ENCODE measurements at regions not wholly inside any gene's neighbourhood (a gene's known extent, or its start where the extent isn't known, plus 50 kb on each side); places are given as distances from the start of the nearest gene placed in this dataset.
A peak's percentile ranks its signal among the peaks of the same experiment; 100 is the strongest.

DNA sequence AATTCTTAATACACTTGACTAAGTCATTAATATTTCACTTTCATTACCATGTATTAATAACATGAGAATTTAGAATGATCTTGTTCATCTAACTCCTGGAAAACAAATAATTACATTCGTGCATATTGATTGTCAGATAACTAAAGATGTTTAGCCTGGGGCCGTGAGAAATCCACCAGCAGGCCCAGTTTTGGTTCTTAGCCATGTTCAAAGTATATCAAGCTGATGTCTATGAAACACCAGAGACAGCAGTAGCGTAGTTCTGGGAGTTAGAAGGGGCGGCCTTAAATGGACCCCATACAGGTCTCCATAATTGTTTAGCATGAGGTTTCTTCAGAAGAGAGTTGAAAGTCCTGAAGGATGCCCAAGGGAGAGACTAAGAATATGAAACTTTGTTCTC lies 103.6 kb upstream of the DPH6 start:
- intact Hi-C loops (cut with micrococcal nuclease), result no loop called here
- ATAC-seq (no peak), DNase-seq (no peak)

DNA sequence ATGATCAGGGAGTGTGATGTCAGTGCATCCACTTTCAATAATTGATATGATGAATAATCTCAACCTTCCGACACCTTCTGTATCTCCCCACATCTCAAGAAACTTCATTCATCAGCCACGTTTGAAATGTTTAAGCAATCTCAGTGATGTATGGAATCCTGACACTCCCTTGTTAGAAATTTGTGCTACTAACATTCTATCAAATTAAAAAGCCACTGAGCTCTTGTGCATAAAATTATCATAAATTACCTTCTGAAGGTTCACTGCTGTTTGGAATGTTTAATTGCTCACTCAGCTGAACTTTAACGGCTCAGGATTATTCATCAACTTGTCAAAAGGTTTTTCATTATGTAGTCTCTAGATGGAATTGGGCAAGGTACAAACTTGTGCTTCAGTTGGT lies 108.4 kb upstream of the DPH6 start:
- intact Hi-C loops (cut with micrococcal nuclease), result no loop called here
- DNase-seq (no peak), ATAC-seq (no peak)

DNA sequence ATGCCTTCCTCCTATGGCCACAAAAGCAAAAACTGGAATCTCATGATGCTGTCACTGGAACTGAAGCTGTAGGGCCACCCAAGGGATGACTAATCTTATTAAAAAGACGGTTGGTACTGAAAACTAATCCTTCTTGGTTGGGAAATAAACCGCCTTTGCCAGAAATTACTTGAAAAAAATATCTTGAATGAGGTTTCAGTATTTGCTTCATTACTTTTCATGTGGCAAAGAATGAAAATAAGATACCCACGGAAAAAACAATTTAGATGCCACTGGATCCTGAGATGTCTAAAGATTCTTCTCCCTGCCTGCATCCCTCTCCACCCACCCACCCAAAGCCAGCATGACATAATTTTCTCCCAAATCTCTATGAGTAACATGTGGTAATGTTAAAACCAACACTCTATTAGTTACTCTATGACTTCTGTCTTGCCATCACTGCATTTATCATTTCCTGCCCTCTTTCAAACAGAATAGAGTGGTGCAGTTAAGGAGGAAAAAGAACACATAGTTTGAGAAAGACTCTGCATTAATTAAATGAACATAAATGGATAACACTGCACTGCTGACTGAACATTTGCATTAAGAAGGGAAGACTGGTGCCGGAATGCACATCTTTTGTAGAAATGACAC lies 111.8 kb upstream of the DPH6 start:
- intact Hi-C loops (cut with micrococcal nuclease), result no loop called here
- DNase-seq (no peak), ATAC-seq (no peak)

DNA sequence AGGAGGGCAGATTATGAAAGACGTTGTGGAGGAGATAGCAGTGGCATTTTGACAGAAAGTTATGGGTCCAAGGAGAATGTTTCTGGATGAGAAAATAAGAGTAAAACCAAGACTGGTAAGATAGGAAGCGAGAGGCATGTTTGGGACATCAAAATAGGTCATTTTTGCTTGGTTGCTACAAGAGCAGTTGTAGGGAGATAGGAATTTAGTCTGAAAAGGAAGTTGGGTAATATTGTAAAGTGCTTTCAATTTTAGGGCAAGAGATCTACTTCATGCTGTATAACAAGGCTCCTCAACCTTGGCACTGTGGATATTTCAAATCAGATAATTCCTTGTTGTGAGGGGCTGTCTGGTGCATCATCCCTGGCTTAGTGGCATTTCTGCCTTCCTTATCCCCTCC lies 118.0 kb upstream of the DPH6 start:
- DNase-seq (no peak), ATAC-seq (no peak)
- intact Hi-C loops (cut with micrococcal nuclease), result loop anchor here (10.0 kb wide), 1 partner anchor 119 kb away; the partner anchor contains the start of gene DPH6

DNA sequence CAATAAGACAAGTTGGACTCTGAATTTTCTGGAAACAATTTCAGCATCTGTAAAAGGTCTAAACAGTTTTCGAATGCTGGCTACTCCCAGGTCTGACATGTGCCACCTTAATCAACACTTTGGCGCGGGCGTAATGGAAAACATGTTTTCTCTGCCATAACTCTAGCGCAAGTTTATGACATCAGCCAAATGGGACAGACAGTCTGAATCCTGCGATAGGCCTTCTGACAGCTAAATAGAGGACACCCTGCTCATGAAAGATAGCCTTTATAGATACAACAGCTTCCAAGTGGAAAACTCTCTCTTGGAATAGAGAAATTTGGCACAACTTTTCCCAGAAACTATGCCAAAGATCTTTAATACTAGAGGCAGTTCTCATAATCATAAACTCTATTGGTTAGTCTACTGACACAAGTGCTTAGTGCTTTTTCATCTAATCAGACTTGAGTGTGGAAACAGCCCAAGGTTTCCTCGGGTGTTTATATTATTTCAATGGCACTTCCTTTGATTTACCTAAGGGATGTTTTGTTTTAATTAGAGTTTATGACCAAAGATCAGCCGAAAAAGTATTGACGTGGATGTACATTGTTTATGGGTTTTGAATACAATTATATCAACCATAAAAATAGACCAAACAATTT lies 120.1 kb upstream of the DPH6 start:
- ATAC-seq (peak; percentile 97), DNase-seq (peak; percentile 55)
- intact Hi-C loops (cut with micrococcal nuclease), result loop anchor here (5.0 to 10.0 kb wide), 2 partner anchors 121 to 144 kb away; partner anchors contain the start of gene DPH6

DNA sequence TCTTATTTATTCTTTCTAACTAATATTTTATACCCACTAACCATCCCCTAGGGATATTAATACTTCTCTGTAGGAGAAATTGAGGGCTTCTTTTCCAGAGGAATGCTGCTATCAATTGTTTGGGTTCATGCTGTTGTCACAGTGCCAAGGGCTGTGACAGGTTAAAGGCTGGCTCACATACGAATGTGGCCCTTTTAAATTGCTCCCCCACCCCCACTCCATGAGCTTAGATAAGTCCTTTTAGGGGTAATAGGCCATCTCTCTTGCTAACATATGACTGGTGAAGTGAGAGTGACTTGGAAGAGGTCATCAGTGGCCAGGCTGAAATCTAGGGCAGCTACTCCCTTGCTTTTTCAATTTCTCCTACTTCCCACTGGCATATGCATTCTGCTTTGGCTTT lies 121.9 kb upstream of the DPH6 start:
- no peak for DNase-seq
- intact Hi-C loops (cut with micrococcal nuclease), result loop anchor here (5.0 to 10.0 kb wide), 2 partner anchors 123 to 146 kb away; partner anchors contain the start of gene DPH6
- no peak for ATAC-seq

DNA sequence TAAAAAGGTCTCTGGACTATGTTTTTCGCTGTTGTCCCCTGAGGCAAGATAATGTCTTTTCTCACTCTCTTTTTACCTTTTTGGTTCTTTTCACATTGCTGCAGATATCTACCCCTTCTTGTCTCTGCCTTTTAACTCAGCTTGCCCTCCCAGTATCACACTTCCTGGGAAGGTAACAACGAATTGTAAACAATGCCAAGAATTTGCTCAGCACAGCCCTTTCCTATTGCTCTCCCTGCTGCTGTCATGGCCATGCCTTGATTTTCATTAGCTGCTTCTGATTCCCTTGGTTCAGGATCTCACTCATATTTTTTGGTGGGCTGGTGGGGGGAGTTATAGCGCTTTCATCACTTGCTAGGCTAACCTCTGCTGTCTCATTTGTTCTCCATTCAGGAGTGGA lies 123.1 kb upstream of the DPH6 start:
- intact Hi-C loops (cut with micrococcal nuclease), result loop anchor here (5.0 to 10.0 kb wide), 2 partner anchors 124 to 147 kb away; partner anchors contain the start of gene DPH6
- ATAC-seq, result no peak
- no peak for DNase-seq

DNA sequence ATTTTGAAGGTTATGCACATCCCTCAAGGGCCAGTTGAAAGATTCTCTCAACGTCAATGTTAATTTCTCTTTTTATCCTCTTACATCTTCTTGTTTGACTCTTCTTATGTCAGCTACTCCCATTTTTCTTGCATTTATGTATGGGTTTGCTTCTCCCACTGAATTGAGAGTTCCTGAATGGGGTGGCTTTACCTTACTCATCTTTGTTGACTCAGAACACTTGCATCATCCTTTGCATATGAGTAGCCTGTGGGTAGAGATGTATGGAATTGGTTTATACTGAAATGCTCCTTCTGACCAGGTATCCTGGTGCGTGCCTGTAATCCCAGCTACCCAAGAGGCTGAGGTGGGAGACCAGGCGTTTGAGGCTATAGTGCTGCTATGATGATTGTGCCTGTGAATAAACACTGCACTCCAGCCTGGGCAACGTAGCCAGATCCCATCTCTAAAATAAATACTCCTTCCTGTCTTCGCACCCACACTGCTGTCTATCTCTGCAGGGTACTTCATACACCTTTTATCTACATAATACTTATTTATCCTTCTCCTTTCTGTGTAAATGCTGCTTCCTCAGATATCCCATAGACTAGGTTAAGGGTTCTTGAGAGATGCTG lies 123.6 kb upstream of the DPH6 start:
- intact Hi-C loops (cut with micrococcal nuclease), result loop anchor here (5.0 to 10.0 kb wide), 2 partner anchors 125 to 147 kb away; partner anchors contain the start of gene DPH6
- no peak for ATAC-seq
- no peak for DNase-seq

DNA sequence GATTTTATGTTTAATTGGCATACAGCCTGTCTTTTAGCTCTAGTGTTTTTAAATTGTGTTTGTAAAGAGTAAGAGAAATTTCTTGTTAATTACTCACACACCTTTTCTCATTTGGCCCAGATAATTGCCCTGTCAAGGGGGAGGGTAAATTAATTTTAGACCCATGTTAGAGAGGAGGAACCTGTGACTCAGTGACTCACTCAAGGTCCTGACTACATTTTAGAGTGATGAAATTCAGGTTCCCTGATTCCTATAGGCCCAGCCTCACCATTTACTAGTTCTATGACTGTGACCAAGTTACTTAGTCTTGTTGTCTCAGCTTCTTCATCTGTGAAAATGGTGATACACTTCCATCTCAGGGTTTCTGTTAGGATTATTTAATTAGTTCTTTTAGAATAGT lies 125.2 kb upstream of the DPH6 start:
- intact Hi-C loops (cut with micrococcal nuclease), result no loop called here
- ATAC-seq, result no peak
- no peak for DNase-seq

DNA sequence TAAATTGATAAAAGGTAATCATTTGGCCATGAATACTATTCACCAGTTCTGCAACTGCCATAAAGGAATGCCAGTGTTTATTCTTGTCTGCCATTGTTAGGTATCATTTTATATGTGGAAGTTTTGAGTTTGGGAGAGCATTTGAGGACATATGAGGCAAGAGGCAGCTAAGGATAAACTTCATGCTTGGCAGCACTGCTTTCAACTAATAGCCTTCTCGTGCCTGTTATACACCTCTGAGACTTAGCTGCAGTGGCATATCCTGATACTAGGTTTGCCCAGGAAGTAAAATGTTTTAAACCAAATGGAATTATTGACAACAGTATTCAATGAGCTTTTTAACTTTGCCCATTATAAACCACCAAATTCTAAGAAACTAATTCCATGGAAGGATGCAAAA lies 126.0 kb upstream of the DPH6 start:
- ATAC-seq (peak; percentile 60), DNase-seq (no peak)
- intact Hi-C loops (cut with micrococcal nuclease), result no loop called here

DNA sequence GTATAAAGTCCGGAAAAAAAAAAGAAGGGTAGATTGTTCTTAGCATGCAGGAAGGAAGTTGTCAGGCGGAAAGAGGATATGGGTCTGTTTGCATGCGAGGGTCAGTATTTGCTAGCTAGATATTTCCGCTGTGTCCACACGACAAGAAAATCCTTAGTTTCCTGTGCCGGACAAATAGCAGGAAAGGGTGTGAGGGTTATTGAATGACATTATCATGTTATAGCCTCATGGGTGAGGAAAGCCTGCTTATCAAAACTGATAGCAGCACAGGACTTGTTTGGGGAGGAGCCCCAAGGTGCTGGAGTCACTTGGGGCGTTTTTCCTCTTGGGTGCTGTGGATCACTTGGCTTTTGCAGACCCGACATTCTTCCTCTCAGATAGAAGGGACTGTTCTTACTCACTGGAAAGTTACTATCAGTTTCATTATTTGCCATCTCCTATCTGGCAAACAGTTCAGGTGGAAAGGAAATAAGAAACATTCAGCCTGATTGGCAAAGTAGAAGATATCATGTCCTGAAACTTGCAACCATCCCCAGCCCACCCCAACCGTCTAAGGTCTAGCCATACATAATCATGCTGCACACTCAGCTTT lies 127.2 kb upstream of the DPH6 start:
- DNase-seq (no peak), ATAC-seq (peak; percentile 76)
- intact Hi-C loops (cut with micrococcal nuclease), result no loop called here

DNA sequence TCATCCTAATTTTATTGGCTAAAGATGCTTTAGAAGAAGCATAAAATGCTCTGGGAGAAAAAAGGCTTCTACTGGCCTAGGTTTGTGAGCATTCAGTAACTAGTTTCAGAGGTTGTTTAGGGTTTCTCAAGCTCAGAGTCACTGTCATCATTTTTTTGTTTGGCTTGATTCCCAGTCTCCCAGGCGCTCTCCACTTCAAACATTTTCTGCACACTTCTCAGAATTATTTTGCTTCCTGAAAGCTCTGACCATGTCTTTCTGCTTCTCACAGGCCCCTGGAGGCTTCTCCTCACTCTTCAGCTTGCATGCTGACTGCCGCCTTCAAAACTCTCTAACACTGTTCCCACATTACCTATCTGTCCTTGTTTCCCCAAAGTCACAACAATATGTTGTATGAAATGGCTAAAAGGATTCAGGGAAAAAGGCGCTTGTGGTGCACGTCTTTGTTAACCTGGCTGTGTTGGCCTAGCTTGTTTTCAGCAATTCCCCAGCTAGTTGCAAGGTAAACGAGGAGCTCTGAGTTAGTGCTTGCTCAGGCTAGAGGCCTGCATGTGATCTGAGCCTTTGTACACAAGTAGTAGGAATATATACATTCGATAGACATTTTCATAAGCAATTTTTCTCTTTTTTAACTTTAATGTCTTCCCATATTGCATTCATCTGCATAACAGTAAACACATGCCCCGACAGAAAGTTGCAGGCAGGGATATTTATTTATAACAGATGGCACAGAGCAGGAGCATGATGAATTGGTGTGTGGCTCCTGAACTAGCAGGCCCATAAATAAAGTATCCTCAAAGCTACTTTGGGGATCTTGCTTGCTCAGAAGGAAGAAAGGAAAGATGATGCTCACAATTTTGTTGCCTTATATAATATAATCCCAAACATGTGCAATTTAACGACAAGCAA lies 129.2 kb upstream of the DPH6 start:
- no peak for DNase-seq
- ATAC-seq, result peak; percentile 45
- intact Hi-C loops (cut with micrococcal nuclease), result no loop called here

DNA sequence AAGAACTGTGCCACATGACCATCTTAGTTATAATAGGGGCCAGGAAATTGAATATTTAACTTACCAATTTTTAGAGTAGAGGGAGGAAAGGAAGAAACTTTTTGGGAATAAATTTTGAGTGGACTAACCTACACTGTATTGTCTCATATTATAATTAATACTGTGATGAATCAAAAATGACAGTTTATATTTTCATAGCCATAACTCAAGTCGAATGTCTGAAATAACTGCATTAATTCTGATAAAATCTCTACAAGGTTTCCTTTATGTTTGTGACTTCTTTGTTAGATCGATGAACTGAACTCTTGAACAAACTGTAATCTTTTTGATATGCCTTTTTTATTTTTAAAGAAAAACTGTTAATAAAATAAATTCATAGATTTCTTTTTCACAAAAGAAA lies 132.8 kb upstream of the DPH6 start:
- no peak for DNase-seq
- no peak for ATAC-seq
- intact Hi-C loops (cut with micrococcal nuclease), result no loop called here

DNA sequence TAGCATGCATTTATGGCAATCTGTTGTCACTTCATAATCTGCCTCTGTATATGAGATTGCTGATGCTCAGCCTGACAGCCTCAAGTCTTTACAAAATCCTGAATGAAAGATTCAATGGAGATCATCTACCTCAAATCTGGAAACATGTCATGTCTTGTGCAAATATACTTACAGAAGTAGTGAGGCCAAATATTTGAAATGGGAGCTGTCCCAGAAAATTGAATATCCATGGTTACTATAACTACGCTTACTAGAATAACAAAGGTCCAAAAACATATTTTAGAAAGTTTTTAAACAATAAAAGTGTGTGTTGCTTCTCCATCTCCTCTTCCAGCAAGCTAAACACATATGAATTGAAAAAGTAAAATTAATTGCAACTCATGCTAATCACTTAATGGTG lies 133.2 kb upstream of the DPH6 start:
- DNase-seq (no peak), ATAC-seq (no peak)
- intact Hi-C loops (cut with micrococcal nuclease), result no loop called here

DNA sequence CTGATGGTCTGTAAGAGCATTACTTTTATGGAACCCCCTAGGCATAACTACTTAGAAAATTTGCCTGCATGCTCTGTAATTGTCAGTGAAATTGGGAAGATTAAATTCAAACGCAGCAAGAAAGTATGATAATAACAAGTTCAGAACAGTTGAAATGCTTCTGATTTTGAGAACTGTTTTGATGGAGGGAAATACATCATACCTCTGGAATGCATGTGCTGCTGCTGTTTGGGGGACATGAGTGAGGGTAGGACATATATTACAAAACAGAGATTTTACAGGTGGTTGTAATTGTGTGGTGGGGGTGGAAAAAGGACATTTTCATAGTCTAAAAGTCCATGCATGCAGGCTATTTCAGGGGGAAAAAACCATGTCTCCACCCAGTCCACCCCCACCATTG lies 135.0 kb upstream of the DPH6 start:
- ATAC-seq, result no peak
- intact Hi-C loops (cut with micrococcal nuclease), result no loop called here
- no peak for DNase-seq

DNA sequence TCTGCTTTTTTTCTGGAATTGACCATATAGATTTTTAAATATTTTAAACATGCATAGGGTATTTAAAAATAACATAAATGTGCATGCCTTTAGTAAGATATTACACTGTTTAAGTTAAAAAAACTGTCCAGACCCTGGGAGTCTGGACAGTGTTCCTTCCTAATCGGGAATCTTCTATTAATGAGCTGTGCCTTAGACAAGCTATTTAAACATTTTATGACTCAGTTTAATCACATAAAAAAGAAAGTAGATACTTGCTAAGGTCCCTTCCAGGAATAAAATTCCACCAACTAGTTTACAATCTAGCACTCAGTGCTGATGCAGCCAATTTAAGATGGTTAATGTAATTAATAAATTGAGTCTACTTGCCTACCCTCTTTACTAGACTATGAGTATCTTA lies 140.4 kb upstream of the DPH6 start:
- DNase-seq (no peak), ATAC-seq (no peak)
- intact Hi-C loops (cut with micrococcal nuclease), result no loop called here

DNA sequence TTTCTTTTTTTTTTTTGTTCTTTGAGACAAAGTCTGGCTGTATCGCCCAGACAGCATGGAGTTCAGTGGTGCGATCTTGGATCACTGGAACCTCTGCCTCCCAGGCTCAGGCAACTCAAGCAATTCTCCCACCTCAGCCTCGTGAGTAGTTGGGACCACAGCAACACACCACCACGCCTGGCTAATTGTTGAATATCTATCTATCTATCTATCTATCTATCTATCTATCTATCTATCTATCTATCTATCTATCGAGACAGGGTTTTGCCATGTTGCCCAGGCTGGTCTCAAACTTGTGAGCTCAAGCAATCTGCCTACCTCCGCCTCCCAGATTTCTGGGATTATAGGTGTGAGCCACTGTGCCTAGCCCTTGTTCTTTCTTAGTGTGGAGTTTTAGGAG lies 143.3 kb upstream of the DPH6 start:
- intact Hi-C loops (cut with micrococcal nuclease), result no loop called here
- DNase-seq (no peak), ATAC-seq (no peak)

DNA sequence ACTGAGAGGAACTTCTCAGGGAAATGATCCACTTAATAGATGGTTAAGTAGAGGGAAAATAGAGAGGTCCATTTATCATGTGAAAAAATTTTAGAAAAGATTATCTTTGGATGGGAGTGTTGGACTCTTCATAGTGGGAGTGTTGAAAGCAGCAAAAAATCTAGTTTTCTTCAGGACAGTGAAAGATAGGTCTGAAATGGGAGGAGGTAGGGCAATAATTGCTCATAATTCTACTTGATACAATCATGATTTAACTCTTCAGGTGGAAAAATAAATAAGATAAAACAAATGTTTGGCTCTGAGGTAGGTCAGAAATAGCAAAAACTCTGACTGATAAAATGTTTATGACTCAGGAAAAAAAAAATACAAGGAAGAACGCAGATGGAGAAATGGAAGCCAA lies 144.1 kb upstream of the DPH6 start:
- ATAC-seq, result no peak
- DNase-seq, result no peak
- intact Hi-C loops (cut with micrococcal nuclease), result no loop called here

DNA sequence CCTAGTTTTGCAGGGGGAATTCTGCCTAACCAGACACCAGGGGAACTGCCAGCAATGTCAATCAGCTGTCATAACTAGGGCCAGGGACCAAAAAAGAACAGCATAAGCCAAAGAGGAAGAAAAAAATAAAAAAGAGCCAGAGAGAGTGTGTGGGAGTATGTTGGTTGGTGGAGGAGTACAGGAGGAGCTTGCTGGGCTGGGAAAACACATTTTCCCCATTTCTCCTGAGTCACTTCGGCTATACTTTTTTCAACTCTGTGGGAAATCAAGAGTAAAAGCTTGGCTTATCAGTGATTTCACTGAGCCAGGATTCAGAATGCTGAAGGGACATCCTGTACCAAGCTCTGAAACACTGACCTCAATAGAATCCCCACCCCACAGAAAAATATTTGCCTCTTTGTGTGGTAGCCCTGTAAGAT lies 144.7 kb upstream of the DPH6 start:
- ATAC-seq (peak; percentile 96), DNase-seq (no peak)
- intact Hi-C loops (cut with micrococcal nuclease), result no loop called here
